ENCODE measurements at regions not wholly inside any gene's neighbourhood (a gene's known extent, or its start where the extent isn't known, plus 50 kb on each side); places are given as distances from the start of the nearest gene placed in this dataset.

DNA sequence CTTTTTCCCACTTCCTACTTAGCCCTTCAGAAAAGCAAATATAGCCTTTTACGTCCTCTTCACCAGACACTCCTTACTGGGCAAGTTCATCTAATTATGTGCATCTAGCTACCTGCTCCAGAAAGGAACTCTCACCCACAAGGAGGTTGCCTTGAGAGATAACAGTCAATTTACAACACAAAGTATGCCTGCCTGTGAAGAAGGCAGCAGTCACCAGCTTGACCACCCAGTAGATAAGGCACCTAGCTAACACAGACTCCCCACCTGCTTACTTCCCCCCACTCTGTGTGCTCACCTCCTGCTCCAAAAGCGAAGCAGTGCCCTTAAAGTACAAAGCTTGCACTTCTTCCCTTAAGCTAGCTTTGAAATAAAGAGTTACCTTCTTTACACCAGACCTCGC lies 111.7 kb upstream of the MRPS30 start:
- Histone ChIP-seq H3K9me3 (peaks cover 0 to 12% (median 0%) of the 10 kb centered on the region in 4 donors), H3K27me3 (no peaks in the 10 kb centered on the region), H3K4me1 (no peaks in the 10 kb centered on the region), H3K36me3 (no peaks in the 10 kb centered on the region), H3K27ac (no peak overlapping the region), H3K4me3 (no peak overlapping the region)
- WGBS, 2 donors: 70 to 79% methylated on average over 3 of the region's 3 CpGs
- TF ChIP-seq POLR2A (IDR thresholded peaks at IDR 0.05): no peak
- TF ChIP-seq, protein P1, sequence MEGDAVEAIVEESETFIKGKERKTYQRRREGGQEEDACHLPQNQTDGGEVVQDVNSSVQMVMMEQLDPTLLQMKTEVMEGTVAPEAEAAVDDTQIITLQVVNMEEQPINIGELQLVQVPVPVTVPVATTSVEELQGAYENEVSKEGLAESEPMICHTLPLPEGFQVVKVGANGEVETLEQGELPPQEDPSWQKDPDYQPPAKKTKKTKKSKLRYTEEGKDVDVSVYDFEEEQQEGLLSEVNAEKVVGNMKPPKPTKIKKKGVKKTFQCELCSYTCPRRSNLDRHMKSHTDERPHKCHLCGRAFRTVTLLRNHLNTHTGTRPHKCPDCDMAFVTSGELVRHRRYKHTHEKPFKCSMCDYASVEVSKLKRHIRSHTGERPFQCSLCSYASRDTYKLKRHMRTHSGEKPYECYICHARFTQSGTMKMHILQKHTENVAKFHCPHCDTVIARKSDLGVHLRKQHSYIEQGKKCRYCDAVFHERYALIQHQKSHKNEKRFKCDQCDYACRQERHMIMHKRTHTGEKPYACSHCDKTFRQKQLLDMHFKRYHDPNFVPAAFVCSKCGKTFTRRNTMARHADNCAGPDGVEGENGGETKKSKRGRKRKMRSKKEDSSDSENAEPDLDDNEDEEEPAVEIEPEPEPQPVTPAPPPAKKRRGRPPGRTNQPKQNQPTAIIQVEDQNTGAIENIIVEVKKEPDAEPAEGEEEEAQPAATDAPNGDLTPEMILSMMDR (IDR thresholded peaks at IDR 0.05): no peak
- TF ChIP-seq EP300 (IDR thresholded peaks at IDR 0.05): no peak
- DNase-seq (ENCODE audit: low spot score in 2 of 2): no peak

DNA sequence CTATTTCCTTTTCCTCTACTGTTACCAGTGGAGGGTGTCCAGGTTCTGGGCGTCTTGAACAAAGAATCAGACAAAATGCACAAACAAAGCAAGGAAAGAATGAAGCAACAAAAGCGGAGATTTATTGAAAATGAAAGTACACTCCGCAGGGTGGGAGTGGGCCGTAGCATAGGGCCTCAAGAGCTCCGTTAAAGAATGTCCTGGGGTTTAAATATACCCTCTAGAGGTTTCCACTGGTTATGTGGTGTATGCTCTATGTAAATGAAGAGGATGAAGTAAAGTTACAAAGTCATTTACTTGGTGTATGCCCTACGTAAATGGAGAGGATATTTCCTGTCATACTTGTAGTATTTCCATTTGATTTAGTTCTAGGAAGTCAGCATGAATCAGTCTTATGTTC lies 113.5 kb upstream of the MRPS30 start:
- H3K4me3 ChIP-seq: no peak overlapping the region
- no peaks in the 10 kb centered on the region for H3K36me3 ChIP-seq
- no peak overlapping the region for H3K27ac ChIP-seq
- no peaks in the 10 kb centered on the region for H3K27me3 ChIP-seq
- no peaks in the 10 kb centered on the region for H3K4me1 ChIP-seq
- H3K9me3 ChIP-seq: peaks cover 0 to 12% (median 0%) of the 10 kb centered on the region in 4 donors
- DNase-seq (ENCODE audit: low spot score in 2 of 2): no peak
- TF ChIP-seq POLR2A (IDR thresholded peaks at IDR 0.05): no peak
- TF ChIP-seq, protein P1 (IDR thresholded peaks at IDR 0.05): no peak
- WGBS, 2 donors: 78 to 86% methylated on average over 6 of the region's 6 CpGs

GRCh38 chr5:44691802-44692201 lies 116.9 kb upstream of the MRPS30 start:
- TF ChIP-seq EP300 (IDR thresholded peaks at IDR 0.05) (no peak), POLR2A (IDR thresholded peaks at IDR 0.05) (no peak)
- TF ChIP-seq, protein P1 (IDR thresholded peaks at IDR 0.05): no peak
- Histone ChIP-seq H3K36me3 (no peaks in the 10 kb centered on the region), H3K27me3 (no peaks in the 10 kb centered on the region), H3K27ac (no peak overlapping the region), H3K4me1 (no peaks in the 10 kb centered on the region), H3K4me3 (no peak overlapping the region), H3K9me3 (peaks cover 0 to 12% (median 0%) of the 10 kb centered on the region in 4 donors)
- WGBS, 2 donors: 60 to 78% methylated on average over 2 of the region's 2 CpGs
- no peak for DNase-seq (ENCODE audit: low spot score in 2 of 2)

- Histone ChIP-seq H3K4me3 (no peak overlapping the region), H3K9me3 (peaks cover 0 to 5% (median 1%) of the 10 kb centered on the region in 4 donors), H3K4me1 (no peaks in the 10 kb centered on the region), H3K27ac (no peak overlapping the region), H3K36me3 (no peaks in the 10 kb centered on the region), H3K27me3 (no peaks in the 10 kb centered on the region)
- WGBS, 2 donors: 85 to 87% methylated on average over 4 of the region's 4 CpGs
- TF ChIP-seq, protein P1 (IDR thresholded peaks at IDR 0.05): no peak
- TF ChIP-seq EP300 (IDR thresholded peaks at IDR 0.05): no peak
- no peak for TF ChIP-seq POLR2A (IDR thresholded peaks at IDR 0.05)
- DNase-seq (ENCODE audit: low spot score in 2 of 2): no peak
Measured at GRCh38 chr5:44681906-44682305, 126.8 kb upstream of the MRPS30 start.

- H3K4me1 ChIP-seq: no peaks in the 10 kb centered on the region
- peaks cover 0 to 5% (median 1%) of the 10 kb centered on the region in 4 donors for H3K9me3 ChIP-seq
- H3K36me3 ChIP-seq: no peaks in the 10 kb centered on the region
- H3K27me3 ChIP-seq: no peaks in the 10 kb centered on the region
- no peak overlapping the region for H3K27ac ChIP-seq
- no peak for DNase-seq (ENCODE audit: low spot score in 2 of 2)
- TF ChIP-seq POLR2A (IDR thresholded peaks at IDR 0.05): no peak
- TF ChIP-seq, protein P1 (IDR thresholded peaks at IDR 0.05): no peak
- TF ChIP-seq EP300 (IDR thresholded peaks at IDR 0.05): no peak
- no peak overlapping the region for H3K4me3 ChIP-seq
Measured at GRCh38 chr5:44679214-44679613, 129.5 kb upstream of the MRPS30 start.

All from tibial nerve (tissue), 4 donors.